Esophagus muscularis mucosa (tissue), 4 donors: ENCODE measurements at regions not wholly inside any gene's neighbourhood (a gene's known extent, or its start where the extent isn't known, plus 50 kb on each side); places are given as distances from the start of the nearest gene placed in this dataset.

ENCODE experiments used
- CTCF ChIP-seq, 3 experiments: fragments of 200-600 bp in 2 of 3; fragments of 450-650 bp in 1 of 3; sonication (generic) in 2 of 3; IDR thresholded peaks; one replicate each; pipeline ENCODE4 v1.5.1; 2017 to 2019; ENCODE audit warnings: antibody characterized with exemption in 3 of 3, mild to moderate bottlenecking in 2 of 3, moderate library complexity in 1 of 3
- EP300 ChIP-seq: sonication (generic); formaldehyde crosslinking; IDR thresholded peaks from one replicate; pipeline ENCODE4 v1.6.1; 2017; ENCODE audit warnings: antibody characterized with exemption
- POLR2A ChIP-seq: fragments of 450-650 bp; IDR thresholded peaks from one replicate; pipeline ENCODE4 v1.6.1; 2017; ENCODE audit warnings: antibody characterized with exemption, moderate library complexity, mild to moderate bottlenecking, low read depth
- POLR2AphosphoS5 ChIP-seq, 2 donors: sonication (generic); formaldehyde crosslinking; IDR thresholded peaks; one replicate each; pipeline ENCODE4 v1.6.1; 2017; ENCODE audit warnings: antibody characterized with exemption in 2 of 2

- TF ChIP-seq CTCF (IDR thresholded peaks at IDR 0.05) (no peak), EP300 (no peak), POLR2AphosphoS5 (IDR thresholded peaks at IDR 0.05) (no peak), POLR2A (no peak)
These were observed 60.9 kb downstream of the HES1 start for GRCh38 chr3:194196876-194197275.
